NCI-H1436 treated with DMSO at 0.1 percent for 48 hours (cell line): ENCODE measurements at regions not wholly inside any gene's neighbourhood (a gene's known extent, or its start where the extent isn't known, plus 50 kb on each side); places are given as distances from the start of the nearest gene placed in this dataset.
"Not testable (repeated sequence)": the region's sequence is repeated elsewhere in the genome, so short reads cannot be mapped to it uniquely, and the experiment has no call there.

Experiments used
- DNase-seq: peaks from one replicate; lab custom pipeline; 2025; lab: John Stamatoyannopoulos, UW

GRCh38 chr2:64743739-64744330 is 90.1 kb upstream of the SERTAD2 start:
- DNase-seq, result no peak

GRCh38 chr2:64745562-64745961 is 91.8 kb upstream of the SERTAD2 start:
- DNase-seq, result no peak

- DNase-seq, result not testable (repeated sequence)
Observed at GRCh38 chr2:64747690-64748091, 94.0 kb upstream of the SERTAD2 start.

- DNase-seq, result no peak
Observed at GRCh38 chr2:64748147-64748546, 94.4 kb upstream of the SERTAD2 start.

GRCh38 chr2:64748561-64748960 is 94.8 kb upstream of the SERTAD2 start:
- DNase-seq, result no peak

- DNase-seq, result no peak
Observed at GRCh38 chr2:64749446-64749845, 95.7 kb upstream of the SERTAD2 start.

- no peak for DNase-seq
Observed at GRCh38 chr2:64750001-64750816, 96.5 kb upstream of the SERTAD2 start.

GRCh38 chr2:64750817-64751285 is 97.1 kb upstream of the SERTAD2 start:
- peak; percentile 93 for DNase-seq

- no peak for DNase-seq
Observed at GRCh38 chr2:64751286-64752260, 97.9 kb upstream of the SERTAD2 start.

GRCh38 chr2:64753399-64753798 is 99.7 kb upstream of the SERTAD2 start:
- no peak for DNase-seq

GRCh38 chr2:64754570-64754969 is 100.9 kb upstream of the SERTAD2 start:
- DNase-seq, result no peak

GRCh38 chr2:64757126-64757525 is 103.4 kb upstream of the SERTAD2 start:
- no peak for DNase-seq

- no peak for DNase-seq
Observed at GRCh38 chr2:64760128-64760527, 106.4 kb upstream of the SERTAD2 start.

GRCh38 chr2:64762301-64762997 is 108.7 kb upstream of the SERTAD2 start:
- no peak for DNase-seq

- no peak for DNase-seq
Observed at GRCh38 chr2:64763126-64763525, 109.4 kb upstream of the SERTAD2 start.

GRCh38 chr2:64765160-64765805 is 111.6 kb upstream of the SERTAD2 start:
- no peak for DNase-seq

- DNase-seq, result no peak
Observed at GRCh38 chr2:64766841-64767669, 113.3 kb upstream of the SERTAD2 start.

GRCh38 chr2:64767670-64768468 is 114.2 kb upstream of the SERTAD2 start:
- DNase-seq, result no peak

GRCh38 chr2:64768491-64769005 is 114.8 kb upstream of the SERTAD2 start:
- DNase-seq, result no peak
